ENCODE measurements at regions not wholly inside any gene's neighbourhood (a gene's known extent, or its start where the extent isn't known, plus 50 kb on each side); places are given as distances from the start of the nearest gene placed in this dataset.

DNA sequence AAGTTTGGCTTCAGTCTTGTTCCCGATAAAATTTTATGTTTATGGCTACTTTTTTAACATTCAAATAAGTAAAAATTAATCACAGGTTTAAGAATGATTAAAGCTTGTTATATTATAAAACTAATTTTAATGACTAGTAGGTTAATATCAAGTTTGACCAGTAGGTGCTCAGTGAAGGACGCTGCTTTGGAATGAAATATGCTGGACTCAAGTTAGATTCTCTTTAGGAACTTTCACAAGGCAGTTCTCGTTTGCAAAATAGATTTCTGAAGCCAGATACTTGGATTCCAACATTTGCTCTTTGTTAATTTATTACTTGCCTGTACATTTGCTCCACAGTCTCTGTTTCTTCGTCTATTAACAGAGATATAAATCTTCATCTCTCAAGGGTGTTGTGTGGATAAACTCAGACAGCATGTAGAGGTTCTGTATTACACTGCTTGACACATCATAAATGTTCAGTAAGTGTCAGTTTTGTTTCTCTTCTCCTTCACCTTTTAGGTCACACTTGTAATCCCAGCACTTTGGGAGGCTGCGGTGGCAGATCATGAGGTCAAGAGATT, 432.8 kb upstream of the CHRM3 start:
- H3K27me3 Mint-ChIP-seq (ENCODE audit: low read depth): peaks cover 6% of the 10 kb centered on the region
- H3K27ac Mint-ChIP-seq (ENCODE audit: unreplicated experiment): no peak overlapping the region
- TF ChIP-seq, protein P1, sequence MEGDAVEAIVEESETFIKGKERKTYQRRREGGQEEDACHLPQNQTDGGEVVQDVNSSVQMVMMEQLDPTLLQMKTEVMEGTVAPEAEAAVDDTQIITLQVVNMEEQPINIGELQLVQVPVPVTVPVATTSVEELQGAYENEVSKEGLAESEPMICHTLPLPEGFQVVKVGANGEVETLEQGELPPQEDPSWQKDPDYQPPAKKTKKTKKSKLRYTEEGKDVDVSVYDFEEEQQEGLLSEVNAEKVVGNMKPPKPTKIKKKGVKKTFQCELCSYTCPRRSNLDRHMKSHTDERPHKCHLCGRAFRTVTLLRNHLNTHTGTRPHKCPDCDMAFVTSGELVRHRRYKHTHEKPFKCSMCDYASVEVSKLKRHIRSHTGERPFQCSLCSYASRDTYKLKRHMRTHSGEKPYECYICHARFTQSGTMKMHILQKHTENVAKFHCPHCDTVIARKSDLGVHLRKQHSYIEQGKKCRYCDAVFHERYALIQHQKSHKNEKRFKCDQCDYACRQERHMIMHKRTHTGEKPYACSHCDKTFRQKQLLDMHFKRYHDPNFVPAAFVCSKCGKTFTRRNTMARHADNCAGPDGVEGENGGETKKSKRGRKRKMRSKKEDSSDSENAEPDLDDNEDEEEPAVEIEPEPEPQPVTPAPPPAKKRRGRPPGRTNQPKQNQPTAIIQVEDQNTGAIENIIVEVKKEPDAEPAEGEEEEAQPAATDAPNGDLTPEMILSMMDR (IDR thresholded peaks at IDR 0.05): peak; percentile 60
- H3K4me3 Mint-ChIP-seq (ENCODE audit: unreplicated experiment): no peak overlapping the region
- H3K4me1 Mint-ChIP-seq (ENCODE audit: low read depth): no peaks in the 10 kb centered on the region
- no peak for DNase-seq (ENCODE audit: low spot score)
- H3K9me3 Mint-ChIP-seq (ENCODE audit: low read depth): no peaks in the 10 kb centered on the region
- no peaks in the 10 kb centered on the region for H3K36me3 Mint-ChIP-seq (ENCODE audit: low read depth)

DNA sequence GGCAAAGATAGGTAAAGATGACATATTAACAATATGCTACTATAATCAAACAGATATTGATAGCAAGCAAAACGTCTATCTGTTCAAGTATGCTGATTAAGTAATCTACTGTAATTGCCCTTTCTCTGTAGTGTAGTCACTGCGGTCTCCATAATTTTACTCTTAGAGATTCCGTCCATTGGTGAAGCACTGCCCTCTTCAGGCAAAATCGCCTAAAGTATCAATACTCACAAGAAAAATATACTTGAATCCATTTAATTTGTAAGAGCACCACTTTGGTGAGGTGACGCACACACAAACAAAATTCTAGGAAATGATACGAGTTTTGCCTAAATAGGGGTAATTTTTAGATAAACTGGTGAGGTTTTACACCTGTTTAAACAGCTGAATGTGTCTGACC, 434.6 kb upstream of the CHRM3 start:
- Mint-ChIP-seq H3K36me3 (ENCODE audit: low read depth) (no peaks in the 10 kb centered on the region), H3K4me1 (ENCODE audit: low read depth) (no peaks in the 10 kb centered on the region), H3K4me3 (ENCODE audit: unreplicated experiment) (no peak overlapping the region), H3K27me3 (ENCODE audit: low read depth) (peaks cover 5% of the 10 kb centered on the region), H3K9me3 (ENCODE audit: low read depth) (no peaks in the 10 kb centered on the region), H3K27ac (ENCODE audit: unreplicated experiment) (no peak overlapping the region)
- TF ChIP-seq, protein P1 (IDR thresholded peaks at IDR 0.05): peak; percentile 92
- no peak for DNase-seq (ENCODE audit: low spot score)

DNA sequence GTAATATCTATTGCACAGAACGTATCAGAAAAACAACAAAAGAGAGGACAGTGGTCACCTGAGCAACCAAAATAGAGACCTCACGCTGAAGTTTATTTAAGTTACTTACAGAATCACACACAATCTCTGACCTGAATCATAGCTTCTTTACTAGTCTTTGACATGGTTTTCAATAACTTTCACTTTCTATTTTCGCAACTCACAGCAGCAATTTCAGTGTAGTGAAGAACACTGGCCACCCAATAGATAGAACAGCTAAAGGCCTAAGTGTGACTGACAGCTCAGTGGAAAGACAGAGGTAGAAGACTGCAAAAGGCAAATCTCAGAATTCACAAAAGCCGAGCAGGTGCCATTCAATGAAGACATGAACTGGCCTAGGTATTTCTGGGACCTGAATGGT, 435.6 kb upstream of the CHRM3 start:
- no peak for DNase-seq (ENCODE audit: low spot score)
- Mint-ChIP-seq H3K27me3 (ENCODE audit: low read depth) (peaks cover 5% of the 10 kb centered on the region), H3K4me1 (ENCODE audit: low read depth) (no peaks in the 10 kb centered on the region), H3K9me3 (ENCODE audit: low read depth) (no peaks in the 10 kb centered on the region), H3K4me3 (ENCODE audit: unreplicated experiment) (no peak overlapping the region), H3K27ac (ENCODE audit: unreplicated experiment) (no peak overlapping the region), H3K36me3 (ENCODE audit: low read depth) (no peaks in the 10 kb centered on the region)
- TF ChIP-seq, protein P1 (IDR thresholded peaks at IDR 0.05): no peak

DNA sequence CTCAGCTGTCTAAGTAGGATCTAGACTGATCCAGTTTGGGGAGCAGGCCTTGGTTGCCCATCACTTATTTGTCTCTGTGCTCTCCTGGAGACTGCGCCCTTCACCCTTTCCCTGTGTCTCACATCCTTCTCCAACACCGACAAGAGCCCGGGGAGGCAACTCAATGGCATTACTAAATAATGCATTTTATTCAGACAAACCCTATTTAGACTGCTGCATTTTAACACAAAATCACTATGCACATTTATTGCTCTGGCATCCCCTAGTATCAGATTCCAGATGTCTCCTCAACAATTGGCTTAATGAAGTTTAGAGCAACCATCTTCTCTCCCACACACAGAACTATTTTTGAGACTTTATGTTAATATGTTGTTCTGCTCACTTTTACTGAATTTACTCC, 436.4 kb upstream of the CHRM3 start:
- Mint-ChIP-seq H3K27ac (ENCODE audit: unreplicated experiment) (no peak overlapping the region), H3K27me3 (ENCODE audit: low read depth) (peaks cover 5% of the 10 kb centered on the region), H3K4me3 (ENCODE audit: unreplicated experiment) (no peak overlapping the region), H3K36me3 (ENCODE audit: low read depth) (no peaks in the 10 kb centered on the region), H3K9me3 (ENCODE audit: low read depth) (no peaks in the 10 kb centered on the region), H3K4me1 (ENCODE audit: low read depth) (no peaks in the 10 kb centered on the region)
- TF ChIP-seq, protein P1 (IDR thresholded peaks at IDR 0.05): no peak
- no peak for DNase-seq (ENCODE audit: low spot score)

DNA sequence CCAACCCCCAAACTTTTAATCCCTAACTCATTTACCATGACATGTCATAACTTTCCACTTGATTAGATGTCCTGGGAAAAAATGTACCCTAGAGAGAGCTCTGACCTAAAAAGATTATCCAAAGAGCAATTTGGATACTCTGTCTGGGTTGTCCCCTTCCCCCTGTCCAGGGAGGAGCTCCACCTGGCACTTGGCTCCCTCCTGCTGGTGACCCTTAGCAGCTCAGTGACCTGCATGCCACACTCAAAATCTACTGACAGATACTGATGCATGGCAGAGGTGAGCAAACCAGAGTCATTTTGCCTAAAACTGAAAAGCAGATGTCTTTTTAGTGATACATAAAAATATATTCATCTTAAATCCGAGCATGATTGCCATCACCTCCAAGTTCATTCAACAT, 442.3 kb upstream of the CHRM3 start:
- Mint-ChIP-seq H3K36me3 (ENCODE audit: low read depth) (no peaks in the 10 kb centered on the region), H3K27ac (ENCODE audit: unreplicated experiment) (no peak overlapping the region), H3K4me3 (ENCODE audit: unreplicated experiment) (no peak overlapping the region), H3K4me1 (ENCODE audit: low read depth) (no peaks in the 10 kb centered on the region), H3K27me3 (ENCODE audit: low read depth) (peaks cover 9% of the 10 kb centered on the region), H3K9me3 (ENCODE audit: low read depth) (peaks cover 6% of the 10 kb centered on the region)
- no peak for DNase-seq (ENCODE audit: low spot score)
- TF ChIP-seq, protein P1 (IDR thresholded peaks at IDR 0.05): no peak

All from chondrocyte (in vitro differentiated cells).